Naive thymus-derived CD8-positive, alpha-beta T cell (primary cell): ENCODE measurements at regions not wholly inside any gene's neighbourhood (a gene's known extent, or its start where the extent isn't known, plus 50 kb on each side); places are given as distances from the start of the nearest gene placed in this dataset.

Source experiments
- ATAC-seq, 2 donors: fragments of 150-1000 bp; cut with Tn5 transposase in 1 of 2; sonication (Bioruptor Pico), chemical (Tn5 transposase) in 1 of 2; 1 replicate in 1 of 2; 2 replicates in 1 of 2; pipeline ENCODE4 v1.10.0; 2021; ENCODE audit warnings: mild to moderate bottlenecking in 2 of 2, moderate library complexity in 2 of 2
- POLR2A ChIA-PET: fragments of 350-600 bp; sonication (Branson Sonifier 250); formaldehyde crosslinking; loops from one replicate; lab custom pipeline; 2021; ENCODE audit warnings: antibody characterized with exemption; lab: Charles Lee
- DNase-seq, 10 donors: peaks; one replicate each; pipeline versions ENCODE4 v3.0.0 to v3.0.0-alpha.2; 2020 to 2022
- H3K27ac Mint-ChIP-seq, 10 donors: one replicate each; pipeline ENCODE4 v1.8.0; 2020 to 2022; ENCODE audit warnings: mild to moderate bottlenecking in 10 of 10, mixed read lengths in 10 of 10, moderate library complexity in 4 of 10, inconsistent platforms in 1 of 10
- H3K27me3 Mint-ChIP-seq, 5 donors: one replicate each; pipeline ENCODE4 v1.8.0; 2021 to 2022; ENCODE audit warnings: mixed read lengths in 5 of 5
- H3K36me3 Mint-ChIP-seq, 3 donors: one replicate each; pipeline ENCODE4 v1.8.0; 2020 to 2022; ENCODE audit warnings: mixed read lengths in 3 of 3, mild to moderate bottlenecking in 2 of 3, inconsistent platforms in 1 of 3
- H3K4me1 Mint-ChIP-seq, 4 donors: one replicate each; pipeline ENCODE4 v1.8.0; 2021 to 2022; ENCODE audit warnings: mixed read lengths in 4 of 4
- H3K4me3 Mint-ChIP-seq, 10 donors: one replicate each; pipeline ENCODE4 v1.8.0; 2020 to 2022; ENCODE audit warnings: mild to moderate bottlenecking in 10 of 10, mixed read lengths in 10 of 10, moderate library complexity in 6 of 10, inconsistent platforms in 1 of 10
- H3K9me3 Mint-ChIP-seq, 9 donors: one replicate each; pipeline ENCODE4 v1.8.0; 2020 to 2022; ENCODE audit warnings: mixed read lengths in 9 of 9, mild to moderate bottlenecking in 3 of 9, inconsistent platforms in 1 of 9, moderate library complexity in 1 of 9

- no peak for ATAC-seq
- peaks cover 0 to 1% (median 0%) of the 10 kb centered on the region in 5 donors for H3K27me3 Mint-ChIP-seq
- H3K36me3 Mint-ChIP-seq = peaks cover 0 to 4% (median 2%) of the 10 kb centered on the region in 3 donors
- H3K27ac Mint-ChIP-seq = no peak overlapping the region
- peaks cover 0 to 4% (median 0%) of the 10 kb centered on the region in 9 donors for H3K9me3 Mint-ChIP-seq
- no peak for DNase-seq
- H3K4me3 Mint-ChIP-seq = no peak overlapping the region
- no peaks in the 10 kb centered on the region for H3K4me1 Mint-ChIP-seq
- POLR2A ChIA-PET = no interaction called here
Measured at GRCh38 chr3:115270849-115271248, 123.8 kb upstream of the ZBTB20 start.

- POLR2A ChIA-PET = no interaction called here
- no peaks in the 10 kb centered on the region for H3K4me1 Mint-ChIP-seq
- peaks cover 0 to 1% (median 0%) of the 10 kb centered on the region in 5 donors for H3K27me3 Mint-ChIP-seq
- H3K4me3 Mint-ChIP-seq = no peak overlapping the region
- peak overlapping the region in 1 of 10 donors; percentile 46 for H3K27ac Mint-ChIP-seq
- DNase-seq = no peak
- H3K9me3 Mint-ChIP-seq = peaks cover 0 to 4% (median 0%) of the 10 kb centered on the region in 9 donors
- no peak for ATAC-seq
- H3K36me3 Mint-ChIP-seq = peaks cover 0 to 4% (median 2%) of the 10 kb centered on the region in 3 donors
Measured at GRCh38 chr3:115272036-115272824, 125.1 kb upstream of the ZBTB20 start.

DNA sequence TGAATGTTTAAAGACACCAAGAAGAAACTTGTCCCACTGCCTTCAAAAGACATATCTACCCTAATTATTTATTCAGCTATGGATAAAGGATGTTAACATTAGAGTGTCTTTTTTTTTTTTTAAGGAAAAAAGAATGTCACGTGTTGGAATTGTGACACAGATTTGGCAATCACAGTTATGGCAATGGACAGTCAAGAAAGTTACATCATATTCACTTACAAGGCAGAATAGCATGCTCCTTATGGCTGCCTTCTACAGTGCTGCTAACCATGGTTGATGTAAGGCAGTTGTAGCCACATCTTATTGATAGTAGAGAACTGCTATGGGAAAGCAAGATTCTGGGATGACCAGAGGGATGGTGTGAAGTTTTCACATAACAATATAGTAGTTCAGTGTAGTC is 128.8 kb upstream of the ZBTB20 start:
- Mint-ChIP-seq H3K36me3 (peaks cover 0 to 10% (median 4%) of the 10 kb centered on the region in 3 donors), H3K4me1 (peaks cover 0 to 2% (median 1%) of the 10 kb centered on the region in 4 donors), H3K27me3 (peaks cover 0 to 13% (median 1%) of the 10 kb centered on the region in 5 donors), H3K4me3 (no peak overlapping the region), H3K27ac (no peak overlapping the region), H3K9me3 (peaks cover 0 to 6% (median 0%) of the 10 kb centered on the region in 9 donors)
- POLR2A ChIA-PET = no interaction called here
- DNase-seq (no peak), ATAC-seq (no peak)

GRCh38 chr3:115279939-115280338 is 132.9 kb upstream of the ZBTB20 start:
- no peak for DNase-seq
- POLR2A ChIA-PET = no interaction called here
- Mint-ChIP-seq H3K27ac (no peak overlapping the region), H3K27me3 (peaks cover 0 to 16% (median 2%) of the 10 kb centered on the region in 5 donors), H3K4me1 (peaks cover 0 to 6% (median 3%) of the 10 kb centered on the region in 4 donors), H3K9me3 (peaks cover 0 to 4% (median 0%) of the 10 kb centered on the region in 9 donors), H3K36me3 (peaks cover 0 to 8% (median 7%) of the 10 kb centered on the region in 3 donors), H3K4me3 (no peak overlapping the region)
- no peak for ATAC-seq

GRCh38 chr3:115280506-115280905 is 133.4 kb upstream of the ZBTB20 start:
- H3K4me3 Mint-ChIP-seq = no peak overlapping the region
- ATAC-seq = no peak
- H3K9me3 Mint-ChIP-seq = peaks cover 0 to 4% (median 0%) of the 10 kb centered on the region in 9 donors
- peaks cover 0 to 16% (median 2%) of the 10 kb centered on the region in 5 donors for H3K27me3 Mint-ChIP-seq
- H3K27ac Mint-ChIP-seq = no peak overlapping the region
- POLR2A ChIA-PET = no interaction called here
- H3K4me1 Mint-ChIP-seq = peaks cover 0 to 6% (median 3%) of the 10 kb centered on the region in 4 donors
- no peak for DNase-seq
- peaks cover 0 to 8% (median 7%) of the 10 kb centered on the region in 3 donors for H3K36me3 Mint-ChIP-seq

- POLR2A ChIA-PET = no interaction called here
- H3K4me3 Mint-ChIP-seq = no peak overlapping the region
- DNase-seq = no peak
- ATAC-seq = no peak
- peaks cover 0 to 4% (median 0%) of the 10 kb centered on the region in 9 donors for H3K9me3 Mint-ChIP-seq
- peaks cover 0 to 6% (median 3%) of the 10 kb centered on the region in 4 donors for H3K4me1 Mint-ChIP-seq
- peaks cover 0 to 16% (median 2%) of the 10 kb centered on the region in 5 donors for H3K27me3 Mint-ChIP-seq
- peaks cover 0 to 8% (median 7%) of the 10 kb centered on the region in 3 donors for H3K36me3 Mint-ChIP-seq
- H3K27ac Mint-ChIP-seq = peak overlapping the region in 1 of 10 donors; percentile 53
Measured at GRCh38 chr3:115281697-115282675, 134.9 kb upstream of the ZBTB20 start.

- no peak overlapping the region for H3K27ac Mint-ChIP-seq
- ATAC-seq (no peak), DNase-seq (no peak)
- H3K4me3 Mint-ChIP-seq = no peak overlapping the region
- H3K27me3 Mint-ChIP-seq = peaks cover 0 to 3% (median 0%) of the 10 kb centered on the region in 5 donors
- POLR2A ChIA-PET = no interaction called here
- H3K4me1 Mint-ChIP-seq = peaks cover 0 to 6% (median 3%) of the 10 kb centered on the region in 4 donors
- peaks cover 0 to 7% (median 0%) of the 10 kb centered on the region in 3 donors for H3K36me3 Mint-ChIP-seq
- no peaks in the 10 kb centered on the region for H3K9me3 Mint-ChIP-seq
Measured at GRCh38 chr3:115284980-115285379, 137.9 kb upstream of the ZBTB20 start.

- Mint-ChIP-seq H3K27ac (no peak overlapping the region), H3K9me3 (no peaks in the 10 kb centered on the region), H3K4me1 (no peaks in the 10 kb centered on the region), H3K27me3 (peaks cover 0 to 3% (median 0%) of the 10 kb centered on the region in 5 donors), H3K4me3 (no peak overlapping the region), H3K36me3 (peaks cover 0 to 7% (median 0%) of the 10 kb centered on the region in 3 donors)
- POLR2A ChIA-PET = no interaction called here
- no peak for ATAC-seq
- no peak for DNase-seq
Measured at GRCh38 chr3:115286529-115287197, 139.6 kb upstream of the ZBTB20 start.

DNA sequence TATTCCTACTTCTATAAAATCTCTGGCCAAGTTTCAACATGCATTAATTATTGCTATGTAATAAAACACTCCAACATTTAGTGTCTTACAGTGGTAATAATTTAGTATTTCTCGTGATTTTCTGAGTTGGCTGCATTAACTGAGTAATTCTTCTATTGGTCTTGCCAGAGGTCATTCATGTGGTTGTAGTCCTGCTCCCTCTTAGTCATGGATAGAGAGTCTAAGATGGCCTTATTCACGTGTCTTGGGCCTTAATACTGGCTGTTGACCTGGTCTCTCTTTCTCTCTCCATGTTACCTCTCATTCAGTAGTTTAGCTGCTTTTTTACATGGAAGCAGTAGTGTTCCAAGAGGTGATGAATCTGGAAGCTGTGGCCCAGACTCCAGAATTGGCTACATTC is 140.1 kb upstream of the ZBTB20 start:
- Mint-ChIP-seq H3K4me3 (no peak overlapping the region), H3K36me3 (peaks cover 0 to 5% (median 0%) of the 10 kb centered on the region in 3 donors), H3K27me3 (peaks cover 0 to 3% (median 0%) of the 10 kb centered on the region in 5 donors), H3K9me3 (no peaks in the 10 kb centered on the region), H3K27ac (no peak overlapping the region), H3K4me1 (no peaks in the 10 kb centered on the region)
- ATAC-seq (no peak), DNase-seq (no peak)
- POLR2A ChIA-PET = no interaction called here

DNA sequence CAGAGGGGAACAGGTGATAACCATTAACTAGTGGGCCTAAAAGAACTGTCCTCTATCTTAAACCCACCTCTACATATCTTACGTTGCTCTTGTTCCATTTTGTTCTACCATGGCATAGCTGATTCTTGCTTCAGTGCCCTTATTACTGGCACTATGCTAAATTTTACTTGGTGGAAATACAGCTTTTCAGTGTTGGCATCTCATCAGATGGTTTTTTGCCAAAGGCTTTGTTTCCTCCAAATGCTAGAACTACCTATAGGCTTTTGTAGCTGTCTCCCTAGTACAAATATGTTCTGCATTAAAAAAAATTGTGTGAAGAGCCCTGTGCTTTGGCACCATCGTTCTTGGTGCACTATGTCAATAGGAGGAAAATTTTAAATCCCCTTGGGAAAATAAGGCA is 145.0 kb upstream of the ZBTB20 start:
- Mint-ChIP-seq H3K4me1 (no peaks in the 10 kb centered on the region), H3K9me3 (no peaks in the 10 kb centered on the region), H3K4me3 (no peak overlapping the region), H3K36me3 (peaks cover 2 to 7% (median 3%) of the 10 kb centered on the region in 3 donors), H3K27ac (no peak overlapping the region), H3K27me3 (no peaks in the 10 kb centered on the region)
- POLR2A ChIA-PET = no interaction called here
- DNase-seq = no peak
- ATAC-seq = no peak

DNA sequence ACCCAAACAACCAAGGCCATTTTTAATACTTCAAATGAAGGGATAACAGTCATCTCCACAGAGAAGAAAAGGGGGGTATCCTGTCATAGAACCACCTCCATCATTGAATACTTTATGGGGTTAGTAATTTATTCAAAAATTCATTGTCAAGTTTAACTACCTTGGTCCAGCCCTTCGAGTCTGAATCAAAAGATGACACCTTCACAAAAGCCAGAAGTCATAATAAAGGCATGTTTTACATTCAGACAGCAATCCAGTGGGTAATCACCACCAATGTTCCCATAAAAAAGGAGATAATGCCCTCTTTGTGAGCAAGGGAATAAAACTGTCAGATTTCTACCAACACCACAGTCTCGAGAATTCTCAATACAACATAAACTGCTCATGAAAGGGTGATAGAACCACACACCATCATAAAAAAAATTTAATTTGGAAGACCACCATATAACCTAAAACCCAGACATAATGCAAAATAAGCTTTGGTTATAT is 145.6 kb upstream of the ZBTB20 start:
- peaks cover 3 to 7% (median 4%) of the 10 kb centered on the region in 3 donors for H3K36me3 Mint-ChIP-seq
- H3K9me3 Mint-ChIP-seq = no peaks in the 10 kb centered on the region
- no peak overlapping the region for H3K27ac Mint-ChIP-seq
- no peaks in the 10 kb centered on the region for H3K4me1 Mint-ChIP-seq
- no peak overlapping the region for H3K4me3 Mint-ChIP-seq
- no peaks in the 10 kb centered on the region for H3K27me3 Mint-ChIP-seq
- POLR2A ChIA-PET = no interaction called here
- DNase-seq = no peak
- ATAC-seq = no peak

GRCh38 chr3:115293321-115293720 is 146.2 kb upstream of the ZBTB20 start:
- Mint-ChIP-seq H3K4me3 (no peak overlapping the region), H3K4me1 (no peaks in the 10 kb centered on the region), H3K27ac (no peak overlapping the region), H3K9me3 (no peaks in the 10 kb centered on the region), H3K36me3 (peaks cover 3 to 7% (median 4%) of the 10 kb centered on the region in 3 donors), H3K27me3 (no peaks in the 10 kb centered on the region)
- POLR2A ChIA-PET = no interaction called here
- no peak for DNase-seq
- no peak for ATAC-seq
